WTC11 (cell line): ENCODE measurements at regions not wholly inside any gene's neighbourhood (a gene's known extent, or its start where the extent isn't known, plus 50 kb on each side); places are given as distances from the start of the nearest gene placed in this dataset.

Experiments used
- ATAC-seq: fragments of 200-7000 bp; cut with Tn5 transposase; 2 replicates; pipeline ENCODE4 v1.10.0; 2021; ENCODE audit warnings: mild to moderate bottlenecking, moderate library complexity
- CTCF ChIA-PET: fragments of 300-600 bp; sonication (Branson Sonifier 250); formaldehyde crosslinking; loops from one replicate; lab custom pipeline; 2021; ENCODE audit warnings: antibody characterized with exemption; lab: Charles Lee
- POLR2A ChIA-PET: fragments of 350-600 bp; sonication (Branson Sonifier 250); formaldehyde crosslinking; loops from one replicate; lab custom pipeline; 2021; ENCODE audit warnings: antibody characterized with exemption; lab: Charles Lee
- DNase-seq: peaks from one replicate; pipeline ENCODE4 v3.0.0; 2021; ENCODE audit warnings: low spot score
- H3K27ac Mint-ChIP-seq: 2 replicates; pipeline ENCODE4 v1.8.0; 2021; ENCODE audit warnings: mixed read lengths
- H3K27me3 Mint-ChIP-seq: 2 replicates; pipeline ENCODE4 v1.8.0; 2021; ENCODE audit warnings: low read depth, mild to moderate bottlenecking, moderate library complexity, mixed read lengths
- H3K36me3 Mint-ChIP-seq: 2 replicates; pipeline ENCODE4 v1.8.0; 2021; ENCODE audit warnings: mixed read lengths
- H3K4me1 Mint-ChIP-seq: 2 replicates; pipeline ENCODE4 v1.8.0; 2022; ENCODE audit warnings: mixed read lengths
- H3K4me3 Mint-ChIP-seq: 2 replicates; pipeline ENCODE4 v1.8.0; 2021; ENCODE audit warnings: mild to moderate bottlenecking, moderate library complexity, mixed read lengths
- H3K9me3 Mint-ChIP-seq: 2 replicates; pipeline ENCODE4 v1.8.0; 2021; ENCODE audit warnings: mixed read lengths
- CREB1 ChIP-seq: sonication (generic); formaldehyde crosslinking; IDR thresholded peaks from 2 replicates; pipeline ENCODE4 v1.8.0; 2023; ENCODE audit warnings: mild to moderate bottlenecking, missing genetic modification reagents
- E2F4 ChIP-seq: sonication (generic); formaldehyde crosslinking; IDR thresholded peaks from 2 replicates; pipeline ENCODE4 v1.8.1; 2022; ENCODE audit warnings: low read depth, mild to moderate bottlenecking, moderate library complexity, missing genetic modification reagents, borderline replicate concordance
- JUN ChIP-seq: sonication (generic); formaldehyde crosslinking; IDR thresholded peaks from 2 replicates; pipeline ENCODE4 v1.8.0; 2023; ENCODE audit warnings: mild to moderate bottlenecking, missing genetic modification reagents
- KAT7 ChIP-seq: sonication (generic); formaldehyde crosslinking; IDR thresholded peaks from 2 replicates; pipeline ENCODE4 v1.8.1; 2023; ENCODE audit warnings: missing genetic modification reagents, mild to moderate bottlenecking, borderline replicate concordance
- NR1H2 ChIP-seq: sonication (generic); formaldehyde crosslinking; IDR thresholded peaks from 2 replicates; pipeline ENCODE4 v1.9.0; 2021; ENCODE audit warnings: mild to moderate bottlenecking, moderate library complexity, missing genetic modification reagents
- NR2C2 ChIP-seq: sonication (generic); formaldehyde crosslinking; IDR thresholded peaks from 2 replicates; pipeline ENCODE4 v1.8.0; 2022; ENCODE audit warnings: mild to moderate bottlenecking, missing genetic modification reagents
- PRRX2 ChIP-seq: fragments of 250-450 bp; sonication (Bioruptor Pico); IDR thresholded peaks from 2 replicates; pipeline ENCODE4 v1.8.0; 2021; ENCODE audit warnings: mild to moderate bottlenecking
- RORB ChIP-seq: fragments of 250-450 bp; sonication (Bioruptor Pico); IDR thresholded peaks from 2 replicates; pipeline ENCODE4 v1.9.0; 2021; ENCODE audit warnings: mild to moderate bottlenecking
- SP1 ChIP-seq: sonication (generic); formaldehyde crosslinking; conservative IDR thresholded peaks from 2 replicates; pipeline ENCODE4 v1.8.1; 2022; ENCODE audit warnings: missing genetic modification reagents
- STAT6 ChIP-seq: sonication (generic); formaldehyde crosslinking; conservative IDR thresholded peaks from 2 replicates; pipeline ENCODE4 v1.8.1; 2023; ENCODE audit warnings: mild to moderate bottlenecking, low read depth, missing genetic modification reagents, moderate library complexity
- ZBTB21 ChIP-seq: sonication (generic); formaldehyde crosslinking; IDR thresholded peaks from 2 replicates; pipeline ENCODE4 v1.8.1; 2023; ENCODE audit warnings: mild to moderate bottlenecking, missing genetic modification reagents, borderline replicate concordance
- ZNF219 ChIP-seq: sonication (generic); formaldehyde crosslinking; IDR thresholded peaks from 2 replicates; pipeline ENCODE4 v1.8.0; 2023; ENCODE audit warnings: missing genetic modification reagents, mild to moderate bottlenecking, borderline replicate concordance
- ZNF532 ChIP-seq: fragments of 250-450 bp; sonication (Bioruptor Pico); IDR thresholded peaks from 2 replicates; pipeline ENCODE4 v1.9.0; 2021; ENCODE audit warnings: mild to moderate bottlenecking, borderline replicate concordance
- TF ChIP-seq, protein P1 (sequence below): sonication (generic); formaldehyde crosslinking; IDR thresholded peaks from 2 replicates; pipeline ENCODE4 v1.8.0; 2022; ENCODE audit warnings: mild to moderate bottlenecking, missing genetic modification reagents
- TF ChIP-seq, protein P2 (sequence below): fragments of 200-600 bp; IDR thresholded peaks from 2 replicates; pipeline ENCODE4 v1.8.0; 2022; ENCODE audit warnings: antibody characterized with exemption

- H3K4me3 Mint-ChIP-seq: no peak overlapping the region
- DNase-seq (no peak), ATAC-seq (no peak)
- no peaks in the 10 kb centered on the region for H3K9me3 Mint-ChIP-seq
- peaks cover 7% of the 10 kb centered on the region for H3K4me1 Mint-ChIP-seq
- no peaks in the 10 kb centered on the region for H3K36me3 Mint-ChIP-seq
- H3K27ac Mint-ChIP-seq: no peak overlapping the region
- POLR2A ChIA-PET: no interaction called here
- H3K27me3 Mint-ChIP-seq: no peaks in the 10 kb centered on the region
- CTCF ChIA-PET: interaction anchor here (1.3 to 3.4 kb wide), 3 partner anchors 59 to 170 kb away, joined by 6 to 18 read pairs (median 7); no protein-coding TSS in a partner anchor
- TF ChIP-seq, protein P1, sequence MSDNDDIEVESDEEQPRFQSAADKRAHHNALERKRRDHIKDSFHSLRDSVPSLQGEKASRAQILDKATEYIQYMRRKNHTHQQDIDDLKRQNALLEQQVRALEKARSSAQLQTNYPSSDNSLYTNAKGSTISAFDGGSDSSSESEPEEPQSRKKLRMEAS (CRISPR knock-in tag): no peak
- TF ChIP-seq ZNF219 (CRISPR knock-in tag): no peak
- no peak for TF ChIP-seq ZBTB21 (CRISPR knock-in tag)
- no peak for TF ChIP-seq NR2C2 (CRISPR knock-in tag)
- TF ChIP-seq CREB1: no peak
- TF ChIP-seq SP1 (CRISPR knock-in tag): no peak
- TF ChIP-seq KAT7 (CRISPR knock-in tag): no peak
- no peak for TF ChIP-seq NR1H2
- TF ChIP-seq PRRX2 (CRISPR knock-in tag): no peak
- TF ChIP-seq ZNF532 (CRISPR knock-in tag): no peak
- no peak for TF ChIP-seq STAT6
- TF ChIP-seq JUN (CRISPR knock-in tag): no peak
- TF ChIP-seq, protein P2, sequence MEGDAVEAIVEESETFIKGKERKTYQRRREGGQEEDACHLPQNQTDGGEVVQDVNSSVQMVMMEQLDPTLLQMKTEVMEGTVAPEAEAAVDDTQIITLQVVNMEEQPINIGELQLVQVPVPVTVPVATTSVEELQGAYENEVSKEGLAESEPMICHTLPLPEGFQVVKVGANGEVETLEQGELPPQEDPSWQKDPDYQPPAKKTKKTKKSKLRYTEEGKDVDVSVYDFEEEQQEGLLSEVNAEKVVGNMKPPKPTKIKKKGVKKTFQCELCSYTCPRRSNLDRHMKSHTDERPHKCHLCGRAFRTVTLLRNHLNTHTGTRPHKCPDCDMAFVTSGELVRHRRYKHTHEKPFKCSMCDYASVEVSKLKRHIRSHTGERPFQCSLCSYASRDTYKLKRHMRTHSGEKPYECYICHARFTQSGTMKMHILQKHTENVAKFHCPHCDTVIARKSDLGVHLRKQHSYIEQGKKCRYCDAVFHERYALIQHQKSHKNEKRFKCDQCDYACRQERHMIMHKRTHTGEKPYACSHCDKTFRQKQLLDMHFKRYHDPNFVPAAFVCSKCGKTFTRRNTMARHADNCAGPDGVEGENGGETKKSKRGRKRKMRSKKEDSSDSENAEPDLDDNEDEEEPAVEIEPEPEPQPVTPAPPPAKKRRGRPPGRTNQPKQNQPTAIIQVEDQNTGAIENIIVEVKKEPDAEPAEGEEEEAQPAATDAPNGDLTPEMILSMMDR: no peak
- no peak for TF ChIP-seq RORB (CRISPR knock-in tag)
- no peak for TF ChIP-seq E2F4 (CRISPR knock-in tag)
Measured at GRCh38 chr10:64036321-64036930, 515.2 kb downstream of the REEP3 start.
